Activated naive CD8-positive, alpha-beta T cell treated with anti-CD3 and anti-CD28 coated beads for 36 hours (primary cell): ENCODE measurements at regions not wholly inside any gene's neighbourhood (a gene's known extent, or its start where the extent isn't known, plus 50 kb on each side); places are given as distances from the start of the nearest gene placed in this dataset.
"Not testable (repeated sequence)": the region's sequence is repeated elsewhere in the genome, so short reads cannot be mapped to it uniquely, and the experiment has no call there.

Source experiments
- DNase-seq: peaks from one replicate; pipeline ENCODE4 v3.0.0; 2021
- H3K27ac Mint-ChIP-seq: one replicate; pipeline ENCODE4 v1.8.0; 2022; ENCODE audit warnings: mild to moderate bottlenecking, moderate library complexity, mixed read lengths
- H3K27me3 Mint-ChIP-seq: one replicate; pipeline ENCODE4 v1.8.0; 2022; ENCODE audit warnings: mild to moderate bottlenecking, mixed read lengths
- H3K36me3 Mint-ChIP-seq: one replicate; pipeline ENCODE4 v1.8.0; 2021; ENCODE audit warnings: mild to moderate bottlenecking, mixed read lengths
- H3K4me1 Mint-ChIP-seq: one replicate; pipeline ENCODE4 v1.8.0; 2021; ENCODE audit warnings: mixed read lengths
- H3K4me3 Mint-ChIP-seq: one replicate; pipeline ENCODE4 v1.8.0; 2022; ENCODE audit warnings: mild to moderate bottlenecking, moderate library complexity, mixed read lengths
- H3K9me3 Mint-ChIP-seq: one replicate; pipeline ENCODE4 v1.8.0; 2022; ENCODE audit warnings: mixed read lengths

DNA sequence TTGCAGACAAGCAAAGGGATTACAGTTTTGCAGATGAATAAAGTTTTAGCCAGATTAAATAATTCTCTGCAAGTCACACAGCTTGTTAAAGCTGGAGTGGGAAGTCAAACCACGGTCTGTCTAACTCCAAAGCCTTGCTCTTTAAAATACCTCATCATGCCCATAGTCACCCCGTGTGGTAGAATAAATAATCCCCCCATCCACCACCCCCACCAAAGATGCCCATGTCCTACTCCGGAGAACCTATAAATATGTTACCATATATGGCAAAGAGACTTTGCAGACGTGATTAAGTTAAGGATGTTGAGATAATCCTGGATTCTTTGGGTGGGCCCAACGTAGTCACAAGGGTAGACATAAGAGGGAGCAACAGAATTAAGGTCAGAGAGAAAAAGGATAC is 118.7 kb downstream of the BEND2 start:
- H3K9me3 Mint-ChIP-seq, result no peaks in the 10 kb centered on the region
- DNase-seq, result no peak
- no peaks in the 10 kb centered on the region for H3K4me1 Mint-ChIP-seq
- no peak overlapping the region for H3K4me3 Mint-ChIP-seq
- H3K27me3 Mint-ChIP-seq, result peaks cover 26% of the 10 kb centered on the region
- H3K27ac Mint-ChIP-seq, result no peak overlapping the region
- no peaks in the 10 kb centered on the region for H3K36me3 Mint-ChIP-seq

DNA sequence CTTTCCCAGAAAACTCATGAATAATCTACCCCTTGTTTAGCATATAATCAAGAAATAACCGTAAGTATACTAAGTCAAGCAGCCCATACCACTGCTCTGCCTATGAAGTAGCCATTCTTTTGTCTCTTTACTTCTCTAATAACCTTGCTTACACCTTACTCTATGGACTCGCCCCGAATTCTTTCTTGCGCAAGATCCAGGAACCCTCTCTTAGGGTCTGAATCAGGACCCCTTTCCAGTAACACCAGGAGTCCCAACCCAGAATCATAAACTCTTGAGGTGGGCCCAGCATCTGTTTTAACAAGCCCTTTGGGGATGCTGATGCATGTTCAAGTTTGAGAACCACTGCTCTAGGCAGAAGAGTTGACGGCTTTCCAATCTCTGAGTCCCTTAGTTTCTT is 119.6 kb downstream of the BEND2 start:
- no peak overlapping the region for H3K4me3 Mint-ChIP-seq
- H3K9me3 Mint-ChIP-seq, result no peaks in the 10 kb centered on the region
- no peaks in the 10 kb centered on the region for H3K36me3 Mint-ChIP-seq
- H3K27ac Mint-ChIP-seq, result no peak overlapping the region
- no peak for DNase-seq
- H3K4me1 Mint-ChIP-seq, result no peaks in the 10 kb centered on the region
- peaks cover 29% of the 10 kb centered on the region for H3K27me3 Mint-ChIP-seq

DNA sequence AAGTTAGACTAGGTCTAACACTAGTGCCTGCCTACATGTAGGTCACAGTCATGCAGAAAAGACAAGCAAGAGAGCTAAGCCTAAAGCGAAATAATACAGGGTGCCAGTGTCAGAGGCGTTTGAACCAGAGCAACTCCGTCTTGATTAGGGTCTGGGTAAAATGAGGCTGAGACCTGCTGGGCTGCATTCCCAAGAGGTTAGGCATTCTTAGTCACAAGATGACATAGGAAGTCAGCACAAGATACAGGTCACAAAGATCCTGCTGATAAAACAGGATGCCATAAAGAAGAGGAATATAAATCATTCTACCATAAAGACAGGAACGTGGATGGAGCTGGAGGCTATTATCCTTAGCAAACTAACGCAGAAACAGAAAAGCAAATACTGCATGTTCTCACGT is 120.9 kb downstream of the BEND2 start:
- Mint-ChIP-seq H3K27me3 (peaks cover 29% of the 10 kb centered on the region), H3K9me3 (no peaks in the 10 kb centered on the region), H3K27ac (no peak overlapping the region), H3K4me3 (no peak overlapping the region), H3K36me3 (no peaks in the 10 kb centered on the region), H3K4me1 (no peaks in the 10 kb centered on the region)
- DNase-seq, result no peak

GRCh38 chrX:18098763-18099162 is 121.9 kb downstream of the BEND2 start:
- H3K36me3 Mint-ChIP-seq, result no peaks in the 10 kb centered on the region
- DNase-seq, result no peak
- no peaks in the 10 kb centered on the region for H3K4me1 Mint-ChIP-seq
- no peaks in the 10 kb centered on the region for H3K9me3 Mint-ChIP-seq
- no peak overlapping the region for H3K27ac Mint-ChIP-seq
- no peak overlapping the region for H3K4me3 Mint-ChIP-seq
- H3K27me3 Mint-ChIP-seq, result peaks cover 29% of the 10 kb centered on the region

DNA sequence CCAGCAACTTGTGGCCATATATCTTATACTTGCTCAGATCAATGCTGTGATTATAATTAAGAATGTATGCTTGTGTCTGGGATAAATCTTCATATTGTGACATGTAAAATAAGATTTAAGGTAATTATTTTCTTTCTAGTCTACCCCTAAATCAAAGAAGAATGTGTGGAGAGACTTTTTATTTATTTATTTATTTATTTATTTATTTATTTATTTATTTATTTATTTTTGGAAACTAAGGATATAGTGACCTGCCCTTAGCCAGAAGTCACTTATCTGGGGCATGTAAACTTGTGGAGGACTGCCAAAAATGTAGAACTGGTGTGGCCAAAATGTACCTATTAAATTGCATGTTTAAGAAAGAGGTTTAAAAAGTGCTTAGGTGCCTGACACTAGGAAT is 144.3 kb downstream of the BEND2 start:
- Mint-ChIP-seq H3K4me3 (no peak overlapping the region), H3K9me3 (no peaks in the 10 kb centered on the region), H3K27ac (no peak overlapping the region), H3K36me3 (no peaks in the 10 kb centered on the region), H3K4me1 (no peaks in the 10 kb centered on the region), H3K27me3 (no peaks in the 10 kb centered on the region)
- DNase-seq, result no peak

GRCh38 chrX:18075603-18076002 is 145.1 kb downstream of the BEND2 start:
- no peak for DNase-seq
- Mint-ChIP-seq H3K27ac (no peak overlapping the region), H3K4me1 (no peaks in the 10 kb centered on the region), H3K4me3 (no peak overlapping the region), H3K9me3 (no peaks in the 10 kb centered on the region), H3K27me3 (no peaks in the 10 kb centered on the region), H3K36me3 (no peaks in the 10 kb centered on the region)

DNA sequence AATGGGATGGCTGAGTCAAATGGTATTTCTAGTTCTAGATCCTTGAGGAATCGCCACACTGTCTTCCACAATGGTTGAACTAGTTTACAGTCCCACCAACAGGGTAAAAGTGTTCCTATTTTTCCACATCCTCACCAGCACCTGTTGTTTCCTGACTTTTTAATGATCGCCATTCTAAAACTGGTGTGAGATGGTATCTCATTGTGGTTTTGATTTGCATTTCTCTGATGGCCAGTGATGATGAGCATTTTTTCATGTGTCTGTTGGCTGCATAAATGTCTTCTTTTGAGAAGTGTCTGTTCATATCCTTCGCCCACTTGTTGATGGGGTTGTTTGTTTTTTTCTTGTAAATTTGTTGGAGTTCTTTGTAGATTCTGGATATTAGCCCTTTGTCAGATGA is 152.6 kb downstream of the BEND2 start:
- H3K27me3 Mint-ChIP-seq, H3K4me1 Mint-ChIP-seq, DNase-seq, H3K36me3 Mint-ChIP-seq, H3K27ac Mint-ChIP-seq, H3K4me3 Mint-ChIP-seq, H3K9me3 Mint-ChIP-seq: not testable (repeated sequence)

GRCh38 chrX:18065956-18066355 is 154.7 kb downstream of the BEND2 start:
- no peak for DNase-seq
- Mint-ChIP-seq H3K27ac (no peak overlapping the region), H3K4me1 (no peaks in the 10 kb centered on the region), H3K9me3 (no peaks in the 10 kb centered on the region), H3K36me3 (no peaks in the 10 kb centered on the region), H3K27me3 (peaks cover 7% of the 10 kb centered on the region), H3K4me3 (no peak overlapping the region)

DNA sequence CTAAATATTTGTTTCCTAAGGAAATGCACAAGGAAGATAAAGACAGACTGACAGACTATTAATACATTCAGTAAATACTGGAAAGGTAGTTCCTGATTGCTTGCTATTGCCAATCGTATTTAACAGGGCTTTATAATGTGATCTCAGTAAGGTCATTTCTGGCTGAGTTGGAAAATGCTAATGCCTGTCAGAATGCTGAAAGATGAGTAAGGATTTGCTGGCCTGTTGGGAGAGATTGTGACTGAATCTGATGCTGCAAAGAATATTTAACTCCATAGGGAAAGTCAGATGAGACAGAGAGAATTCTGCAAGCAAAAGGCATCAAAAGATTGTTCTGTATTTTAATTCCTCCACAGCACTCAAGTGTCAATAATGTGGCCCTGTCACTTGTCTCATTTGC is 169.0 kb downstream of the BEND2 start:
- H3K36me3 Mint-ChIP-seq, result no peaks in the 10 kb centered on the region
- DNase-seq, result no peak
- H3K4me3 Mint-ChIP-seq, result no peak overlapping the region
- H3K4me1 Mint-ChIP-seq, result no peaks in the 10 kb centered on the region
- H3K27me3 Mint-ChIP-seq, result no peaks in the 10 kb centered on the region
- H3K27ac Mint-ChIP-seq, result no peak overlapping the region
- peaks cover 3% of the 10 kb centered on the region for H3K9me3 Mint-ChIP-seq

- Mint-ChIP-seq H3K36me3 (no peaks in the 10 kb centered on the region), H3K27ac (no peak overlapping the region), H3K9me3 (peaks cover 3% of the 10 kb centered on the region), H3K4me3 (no peak overlapping the region), H3K4me1 (no peaks in the 10 kb centered on the region), H3K27me3 (no peaks in the 10 kb centered on the region)
- DNase-seq, result no peak
These were observed 173.2 kb downstream of the BEND2 start for GRCh38 chrX:18047491-18047890.

- H3K27me3 Mint-ChIP-seq, result no peaks in the 10 kb centered on the region
- DNase-seq, result no peak
- H3K36me3 Mint-ChIP-seq, result no peaks in the 10 kb centered on the region
- peaks cover 2% of the 10 kb centered on the region for H3K9me3 Mint-ChIP-seq
- no peak overlapping the region for H3K27ac Mint-ChIP-seq
- no peaks in the 10 kb centered on the region for H3K4me1 Mint-ChIP-seq
- no peak overlapping the region for H3K4me3 Mint-ChIP-seq
These were observed 175.2 kb downstream of the BEND2 start for GRCh38 chrX:18045436-18045835.

DNA sequence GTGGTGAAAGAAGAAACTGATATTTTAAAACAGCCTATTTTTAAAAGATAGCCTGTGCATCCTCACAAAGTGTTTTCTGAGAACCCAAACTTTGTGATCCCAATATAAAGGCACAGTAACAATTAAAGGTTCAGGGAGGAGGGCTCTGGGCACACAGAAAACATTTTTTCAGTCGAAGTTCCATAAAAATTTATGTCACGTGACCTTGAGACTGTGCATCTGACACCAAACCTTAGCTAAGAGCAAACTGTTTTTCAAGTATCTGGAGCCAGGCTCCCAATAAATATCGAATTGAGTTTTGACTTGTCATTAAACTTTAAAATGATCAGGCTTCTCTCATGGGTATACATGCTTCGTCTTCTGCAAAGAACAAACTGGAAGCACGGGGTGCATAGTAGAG is 177.9 kb downstream of the BEND2 start:
- H3K4me1 Mint-ChIP-seq, result no peaks in the 10 kb centered on the region
- H3K9me3 Mint-ChIP-seq, result no peaks in the 10 kb centered on the region
- DNase-seq, result no peak
- H3K27me3 Mint-ChIP-seq, result no peaks in the 10 kb centered on the region
- no peaks in the 10 kb centered on the region for H3K36me3 Mint-ChIP-seq
- H3K4me3 Mint-ChIP-seq, result no peak overlapping the region
- no peak overlapping the region for H3K27ac Mint-ChIP-seq

GRCh38 chrX:18041656-18042055 is 179.0 kb downstream of the BEND2 start:
- Mint-ChIP-seq H3K4me1 (no peaks in the 10 kb centered on the region), H3K27me3 (no peaks in the 10 kb centered on the region), H3K4me3 (no peak overlapping the region), H3K9me3 (no peaks in the 10 kb centered on the region), H3K36me3 (no peaks in the 10 kb centered on the region), H3K27ac (no peak overlapping the region)
- DNase-seq, result no peak

DNA sequence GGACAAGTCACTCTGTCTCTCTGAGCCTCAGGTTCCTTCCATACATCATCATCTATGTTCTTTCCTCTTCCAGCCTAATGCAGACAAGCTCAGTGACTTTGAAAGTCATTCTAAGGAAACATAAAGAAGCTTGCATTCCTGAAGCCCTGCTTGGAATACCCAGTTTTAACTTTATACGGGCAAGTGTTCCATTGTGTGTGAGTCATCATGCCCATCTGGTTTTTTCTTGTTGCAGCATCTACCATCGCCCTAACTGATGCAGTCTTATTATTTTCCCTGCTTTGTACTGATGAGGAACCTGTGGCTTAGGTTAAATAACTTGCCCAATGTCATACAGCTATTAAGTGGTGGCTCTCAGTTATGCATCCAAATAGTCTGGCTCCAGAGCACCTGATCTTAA is 177.9 kb upstream of the RAI2 start:
- Mint-ChIP-seq H3K36me3 (no peaks in the 10 kb centered on the region), H3K9me3 (no peaks in the 10 kb centered on the region), H3K4me1 (no peaks in the 10 kb centered on the region), H3K27ac (no peak overlapping the region), H3K4me3 (no peak overlapping the region), H3K27me3 (no peaks in the 10 kb centered on the region)
- no peak for DNase-seq

GRCh38 chrX:18036394-18036793 is 175.3 kb upstream of the RAI2 start:
- no peaks in the 10 kb centered on the region for H3K9me3 Mint-ChIP-seq
- no peaks in the 10 kb centered on the region for H3K27me3 Mint-ChIP-seq
- no peak for DNase-seq

GRCh38 chrX:18034945-18035344 is 173.8 kb upstream of the RAI2 start:
- Mint-ChIP-seq H3K4me1 (peaks cover 2% of the 10 kb centered on the region), H3K4me3 (no peak overlapping the region), H3K9me3 (no peaks in the 10 kb centered on the region), H3K36me3 (no peaks in the 10 kb centered on the region), H3K27ac (no peak overlapping the region), H3K27me3 (no peaks in the 10 kb centered on the region)
- no peak for DNase-seq

More at GRCh38 chrX:18036394-18036793, 175.3 kb upstream of the RAI2 start:
- no peak overlapping the region for H3K4me3 Mint-ChIP-seq
- no peak overlapping the region for H3K27ac Mint-ChIP-seq
- H3K36me3 Mint-ChIP-seq, result no peaks in the 10 kb centered on the region
- H3K4me1 Mint-ChIP-seq, result peaks cover 2% of the 10 kb centered on the region

DNA sequence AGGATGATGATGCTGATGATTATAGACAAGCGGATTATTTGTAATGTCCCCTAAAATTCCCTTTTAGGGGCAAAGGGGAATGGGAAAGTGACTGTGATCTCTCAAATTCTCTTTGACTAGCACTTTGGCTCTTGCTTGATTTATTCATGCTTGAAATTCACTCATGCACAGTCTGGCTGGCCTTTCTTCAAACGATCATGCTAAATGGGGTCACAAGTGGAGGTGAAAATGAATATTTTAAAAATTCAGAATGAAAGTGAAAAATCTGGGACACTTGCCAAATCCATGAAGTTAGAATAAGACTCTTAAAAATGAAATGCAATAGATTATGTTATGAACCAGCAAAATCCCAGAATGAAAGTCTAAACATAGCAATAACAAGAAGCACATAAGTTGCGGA is 173.4 kb upstream of the RAI2 start:
- Mint-ChIP-seq H3K4me1 (peaks cover 2% of the 10 kb centered on the region), H3K36me3 (no peaks in the 10 kb centered on the region), H3K27me3 (no peaks in the 10 kb centered on the region), H3K4me3 (no peak overlapping the region), H3K27ac (no peak overlapping the region), H3K9me3 (no peaks in the 10 kb centered on the region)
- DNase-seq, result no peak
